GM10266 (cell line): ENCODE measurements at regions not wholly inside any gene's neighbourhood (a gene's known extent, or its start where the extent isn't known, plus 50 kb on each side); places are given as distances from the start of the nearest gene placed in this dataset.

Source experiments
- DNase-seq: peaks from one replicate; pipeline ENCODE4 v3.0.0; 2012; ENCODE audit errors: extremely low spot score
- CTCF ChIP-seq: IDR thresholded peaks from 2 replicates; pipeline ENCODE4 v1.5.1; 2012; ENCODE audit warnings: mild to moderate bottlenecking, low read depth; ENCODE audit not compliant: control insufficient read depth, insufficient read depth; ENCODE audit errors: missing control alignments

DNA sequence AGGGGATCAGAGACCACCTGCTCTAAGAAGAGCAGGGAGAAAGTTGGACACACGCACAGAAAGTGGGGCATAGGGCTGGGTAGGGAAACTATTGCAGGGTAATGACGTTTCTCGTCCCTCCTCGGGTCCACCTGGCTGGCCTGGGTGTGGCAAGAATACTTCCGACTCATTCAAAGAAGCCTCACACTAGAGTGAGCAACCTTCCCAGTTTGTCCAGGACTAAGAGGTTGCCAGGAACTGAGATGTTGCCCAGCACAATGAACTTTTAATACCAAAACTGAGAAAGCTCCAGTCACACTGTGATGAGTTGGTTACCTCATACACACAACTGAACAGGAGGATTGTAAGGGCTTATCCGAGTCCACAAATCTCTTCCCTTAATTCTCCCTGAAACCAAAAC lies 74.5 kb upstream of the ADGRF1 start:
- no peak for TF ChIP-seq CTCF
- DNase-seq = no peak

DNA sequence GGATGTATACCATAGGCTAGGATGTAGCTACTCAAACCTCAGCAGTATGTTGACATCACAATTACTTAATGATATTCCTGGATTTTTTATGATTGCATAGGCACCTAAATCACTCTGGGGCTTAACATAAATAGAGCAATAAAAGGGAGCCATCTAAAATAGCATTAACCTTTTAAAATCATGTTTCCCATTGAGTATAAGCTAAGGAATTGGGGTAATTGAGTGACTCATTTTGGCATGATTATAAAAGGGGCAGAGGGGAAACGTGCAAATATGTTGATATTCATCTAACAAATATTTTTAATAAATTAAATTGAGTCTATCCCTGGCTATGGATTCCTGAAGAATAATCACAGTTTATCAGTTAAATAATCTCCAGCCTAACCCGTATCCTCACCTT lies 74.0 kb upstream of the ADGRF1 start:
- no peak for DNase-seq
- no peak for TF ChIP-seq CTCF

- TF ChIP-seq CTCF = no peak
- no peak for DNase-seq
These were observed 72.3 kb upstream of the ADGRF1 start for GRCh38 chr6:47114460-47114859.

- no peak for TF ChIP-seq CTCF
These were observed 70.2 kb upstream of the ADGRF1 start for GRCh38 chr6:47112317-47112716.

GRCh38 chr6:47111685-47112084 lies 69.6 kb upstream of the ADGRF1 start:
- no peak for DNase-seq
- TF ChIP-seq CTCF = no peak

More at GRCh38 chr6:47112317-47112716, 70.2 kb upstream of the ADGRF1 start:
- DNase-seq = no peak

GRCh38 chr6:47109281-47109680 lies 67.1 kb upstream of the ADGRF1 start:
- no peak for TF ChIP-seq CTCF
- DNase-seq = no peak

DNA sequence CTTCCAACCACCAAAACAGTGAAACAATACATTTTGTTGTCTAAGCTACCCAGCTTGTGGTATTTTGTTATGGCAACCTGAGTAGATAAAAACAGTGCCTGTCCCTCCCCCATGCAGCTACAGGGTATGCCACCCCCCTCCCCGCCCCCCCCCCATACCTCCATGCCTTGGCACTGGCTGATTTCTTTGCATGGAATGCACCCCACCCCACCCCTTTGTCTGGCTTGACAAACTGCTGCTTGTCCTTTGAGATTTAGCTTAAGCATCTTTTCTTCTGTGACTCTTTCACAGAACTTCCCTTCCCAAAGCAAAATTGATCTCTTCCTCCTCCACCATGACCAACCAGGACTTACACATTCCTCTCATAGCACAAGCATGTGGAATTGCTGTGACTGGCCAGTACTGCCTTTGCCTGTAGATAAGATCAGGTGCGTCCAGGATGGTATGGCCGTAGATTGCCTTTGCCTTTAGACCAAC lies 64.6 kb upstream of the ADGRF1 start:
- TF ChIP-seq CTCF = no peak
- DNase-seq = no peak
